Loucy (cell line): ENCODE measurements at regions not wholly inside any gene's neighbourhood (a gene's known extent, or its start where the extent isn't known, plus 50 kb on each side); places are given as distances from the start of the nearest gene placed in this dataset.

Experiments used
- EZH2phosphoT487 ChIP-seq: fragments of 200-600 bp; IDR thresholded peaks from 2 replicates; pipeline ENCODE4 v1.6.1; 2018; ENCODE audit warnings: antibody characterized with exemption, mild to moderate bottlenecking, moderate library complexity, borderline replicate concordance
- TF ChIP-seq, protein P1 (sequence below): fragments of 200-600 bp; sonication (generic); conservative IDR thresholded peaks from 2 replicates; pipeline ENCODE4 v1.5.1; 2014; ENCODE audit warnings: mild to moderate bottlenecking, antibody characterized with exemption, low read length

DNA sequence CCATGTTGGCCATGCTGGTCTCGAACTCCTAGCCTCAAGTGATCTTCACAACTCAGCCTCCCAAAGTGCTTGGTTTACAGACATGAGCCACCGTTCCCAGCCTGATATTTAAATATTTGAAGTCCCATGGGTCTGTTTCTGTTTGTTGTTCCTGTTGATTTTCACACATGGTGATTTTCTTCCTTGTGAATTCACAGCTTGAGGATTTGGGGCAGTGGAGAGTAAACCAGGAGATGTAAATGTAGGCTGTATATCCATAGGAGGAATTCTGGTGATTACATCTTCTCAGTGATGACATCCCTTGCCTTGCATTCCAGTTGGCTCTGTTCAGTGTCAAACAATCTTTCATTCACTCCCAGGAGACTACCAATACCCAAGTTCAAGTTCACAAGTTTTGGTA, 471.9 kb downstream of the KCTD12 start:
- TF ChIP-seq, protein P1, sequence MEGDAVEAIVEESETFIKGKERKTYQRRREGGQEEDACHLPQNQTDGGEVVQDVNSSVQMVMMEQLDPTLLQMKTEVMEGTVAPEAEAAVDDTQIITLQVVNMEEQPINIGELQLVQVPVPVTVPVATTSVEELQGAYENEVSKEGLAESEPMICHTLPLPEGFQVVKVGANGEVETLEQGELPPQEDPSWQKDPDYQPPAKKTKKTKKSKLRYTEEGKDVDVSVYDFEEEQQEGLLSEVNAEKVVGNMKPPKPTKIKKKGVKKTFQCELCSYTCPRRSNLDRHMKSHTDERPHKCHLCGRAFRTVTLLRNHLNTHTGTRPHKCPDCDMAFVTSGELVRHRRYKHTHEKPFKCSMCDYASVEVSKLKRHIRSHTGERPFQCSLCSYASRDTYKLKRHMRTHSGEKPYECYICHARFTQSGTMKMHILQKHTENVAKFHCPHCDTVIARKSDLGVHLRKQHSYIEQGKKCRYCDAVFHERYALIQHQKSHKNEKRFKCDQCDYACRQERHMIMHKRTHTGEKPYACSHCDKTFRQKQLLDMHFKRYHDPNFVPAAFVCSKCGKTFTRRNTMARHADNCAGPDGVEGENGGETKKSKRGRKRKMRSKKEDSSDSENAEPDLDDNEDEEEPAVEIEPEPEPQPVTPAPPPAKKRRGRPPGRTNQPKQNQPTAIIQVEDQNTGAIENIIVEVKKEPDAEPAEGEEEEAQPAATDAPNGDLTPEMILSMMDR, result no peak
- TF ChIP-seq EZH2phosphoT487, result no peak
